ENCODE measurements at regions not wholly inside any gene's neighbourhood (a gene's known extent, or its start where the extent isn't known, plus 50 kb on each side); places are given as distances from the start of the nearest gene placed in this dataset.
A peak's percentile ranks its signal among the peaks of the same experiment; 100 is the strongest.

DNA sequence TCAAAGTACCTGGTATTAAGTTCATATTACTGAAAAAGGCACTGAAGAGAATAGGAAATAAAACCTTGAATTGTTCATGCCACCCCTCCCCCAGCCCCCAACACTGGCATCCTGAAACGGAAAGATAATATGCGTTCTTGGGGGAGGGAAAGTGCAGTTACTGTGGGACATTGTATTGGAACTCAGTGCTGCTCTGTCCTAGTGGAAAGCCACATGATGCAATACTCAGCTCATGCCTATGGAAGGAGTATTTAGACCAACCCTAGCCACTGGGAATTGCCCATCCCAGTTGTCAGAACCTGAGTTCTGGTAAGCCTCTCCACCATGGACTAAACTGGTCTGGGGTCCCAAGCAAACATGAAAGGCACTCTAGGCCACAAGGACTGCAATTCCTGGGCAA, 680.8 kb upstream of the BCHE start (continued):
- TF ChIP-seq CEBPB (IDR thresholded peaks at IDR 0.05; ENCODE audit: borderline replicate concordance, low read depth, low read length) (peak; percentile 59; the same call in 1 of the 2 replicates), CEBPG (CRISPR knock-in tag; IDR thresholded peaks at IDR 0.05) (peak; percentile 47; the same call in 1 of the 2 replicates), ARNT2 (CRISPR knock-in tag; IDR thresholded peaks at IDR 0.05; ENCODE audit: low read depth) (no peak), ZNF589 (CRISPR knock-in tag; conservative IDR thresholded peaks at IDR 0.05) (no peak)
- TF ChIP-seq, protein P1, sequence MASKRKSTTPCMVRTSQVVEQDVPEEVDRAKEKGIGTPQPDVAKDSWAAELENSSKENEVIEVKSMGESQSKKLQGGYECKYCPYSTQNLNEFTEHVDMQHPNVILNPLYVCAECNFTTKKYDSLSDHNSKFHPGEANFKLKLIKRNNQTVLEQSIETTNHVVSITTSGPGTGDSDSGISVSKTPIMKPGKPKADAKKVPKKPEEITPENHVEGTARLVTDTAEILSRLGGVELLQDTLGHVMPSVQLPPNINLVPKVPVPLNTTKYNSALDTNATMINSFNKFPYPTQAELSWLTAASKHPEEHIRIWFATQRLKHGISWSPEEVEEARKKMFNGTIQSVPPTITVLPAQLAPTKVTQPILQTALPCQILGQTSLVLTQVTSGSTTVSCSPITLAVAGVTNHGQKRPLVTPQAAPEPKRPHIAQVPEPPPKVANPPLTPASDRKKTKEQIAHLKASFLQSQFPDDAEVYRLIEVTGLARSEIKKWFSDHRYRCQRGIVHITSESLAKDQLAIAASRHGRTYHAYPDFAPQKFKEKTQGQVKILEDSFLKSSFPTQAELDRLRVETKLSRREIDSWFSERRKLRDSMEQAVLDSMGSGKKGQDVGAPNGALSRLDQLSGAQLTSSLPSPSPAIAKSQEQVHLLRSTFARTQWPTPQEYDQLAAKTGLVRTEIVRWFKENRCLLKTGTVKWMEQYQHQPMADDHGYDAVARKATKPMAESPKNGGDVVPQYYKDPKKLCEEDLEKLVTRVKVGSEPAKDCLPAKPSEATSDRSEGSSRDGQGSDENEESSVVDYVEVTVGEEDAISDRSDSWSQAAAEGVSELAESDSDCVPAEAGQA (IDR thresholded peaks at IDR 0.05; ENCODE audit: low read depth) = no peak
- TF ChIP-seq, protein P1 (CRISPR knock-in tag; IDR thresholded peaks at IDR 0.05; ENCODE audit: borderline replicate concordance) = no peak
- TF ChIP-seq, protein P2, sequence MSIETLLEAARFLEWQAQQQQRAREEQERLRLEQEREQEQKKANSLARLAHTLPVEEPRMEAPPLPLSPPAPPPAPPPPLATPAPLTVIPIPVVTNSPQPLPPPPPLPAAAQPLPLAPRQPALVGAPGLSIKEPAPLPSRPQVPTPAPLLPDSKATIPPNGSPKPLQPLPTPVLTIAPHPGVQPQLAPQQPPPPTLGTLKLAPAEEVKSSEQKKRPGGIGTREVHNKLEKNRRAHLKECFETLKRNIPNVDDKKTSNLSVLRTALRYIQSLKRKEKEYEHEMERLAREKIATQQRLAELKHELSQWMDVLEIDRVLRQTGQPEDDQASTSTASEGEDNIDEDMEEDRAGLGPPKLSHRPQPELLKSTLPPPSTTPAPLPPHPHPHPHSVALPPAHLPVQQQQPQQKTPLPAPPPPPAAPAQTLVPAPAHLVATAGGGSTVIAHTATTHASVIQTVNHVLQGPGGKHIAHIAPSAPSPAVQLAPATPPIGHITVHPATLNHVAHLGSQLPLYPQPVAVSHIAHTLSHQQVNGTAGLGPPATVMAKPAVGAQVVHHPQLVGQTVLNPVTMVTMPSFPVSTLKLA (IDR thresholded peaks at IDR 0.05) = no peak

All from HepG2 (cell line).